H1 (cell line): ENCODE measurements at regions not wholly inside any gene's neighbourhood (a gene's known extent, or its start where the extent isn't known, plus 50 kb on each side); places are given as distances from the start of the nearest gene placed in this dataset.

ENCODE experiments used
- CTCF ChIA-PET: fragments of 300-600 bp; sonication (Branson Sonifier 250); formaldehyde crosslinking; loops from one replicate; lab custom pipeline; 2021; ENCODE audit not compliant: partially characterized antibody; lab: Charles Lee
- POLR2A ChIA-PET: fragments of 300-600 bp; sonication (Branson Sonifier 250); formaldehyde crosslinking; loops from one replicate; lab custom pipeline; 2021; ENCODE audit warnings: inconsistent platforms; ENCODE audit not compliant: partially characterized antibody; lab: Charles Lee
- DNase-seq, 2 experiments: peaks; one replicate each; pipeline versions ENCODE4 v3.0.0 to v3.0.0-alpha.2; 2010 to 2022; ENCODE audit warnings: low spot score in 2 of 2, low read depth in 1 of 2, mixed read lengths in 1 of 2
- FAIRE-seq: peaks from 2 replicates; lab custom pipeline; 2011; peaks lifted over from hg19 to GRCh38; lab: Jason Lieb, UNC
- H2AFZ ChIP-seq: 2 replicates; pipeline ENCODE4 v1.8.1; 2012; ENCODE audit warnings: low read length, inconsistent platforms
- H2AK5ac ChIP-seq: 2 replicates; pipeline ENCODE4 v1.6.1; 2013; ENCODE audit warnings: low read depth, low read length
- H2BK120ac ChIP-seq: replicated peaks from 2 replicates; pipeline ENCODE3; 2013; ENCODE audit warnings: low read depth, low read length, inconsistent platforms
- H2BK12ac ChIP-seq: 2 replicates; pipeline ENCODE4 v1.6.1; 2013; ENCODE audit warnings: low read depth, low read length
- H2BK15ac ChIP-seq: 2 replicates; pipeline ENCODE4 v1.6.1; 2013; ENCODE audit warnings: low read length
- H2BK20ac ChIP-seq: 2 replicates; pipeline ENCODE4 v1.6.1; 2013; ENCODE audit warnings: low read length
- H2BK5ac ChIP-seq: 2 replicates; pipeline ENCODE4 v1.6.1; 2013; ENCODE audit warnings: low read depth, low read length
- H3K14ac ChIP-seq: 2 replicates; pipeline ENCODE4 v1.6.1; 2013; ENCODE audit warnings: inconsistent platforms; ENCODE audit not compliant: insufficient read length
- H3K18ac ChIP-seq: 2 replicates; pipeline ENCODE4 v1.6.1; 2013; ENCODE audit warnings: low read length; ENCODE audit errors: extremely low read depth
- H3K23ac ChIP-seq: 2 replicates; pipeline ENCODE4 v1.6.1; 2013; ENCODE audit warnings: inconsistent platforms; ENCODE audit not compliant: insufficient read length
- H3K23me2 ChIP-seq: 2 replicates; pipeline ENCODE4 v1.6.1; 2013; ENCODE audit warnings: low read depth, low read length
- H3K27ac ChIP-seq: 2 replicates; pipeline ENCODE4 v1.6.1; 2011; ENCODE audit warnings: low read depth, low read length, inconsistent platforms
- H3K27me3 ChIP-seq, 4 experiments: replicated peaks in 1 of 4; 1 replicate in 1 of 4; 2 replicates in 3 of 4; pipeline versions ENCODE4 v1.6.1 to v1.8.1; 2011 to 2013; ENCODE audit warnings: low read length in 3 of 4, mild to moderate bottlenecking in 3 of 4, inconsistent platforms in 2 of 4, mixed read lengths in 2 of 4, moderate library complexity in 1 of 4; ENCODE audit not compliant: control insufficient read depth in 3 of 4, insufficient read depth in 3 of 4; ENCODE audit errors: extremely low read depth in 1 of 4
- H3K36me3 ChIP-seq, 4 experiments: 2 replicates each; pipeline versions ENCODE4 v1.6.1 to v1.8.1; 2011 to 2013; ENCODE audit warnings: mild to moderate bottlenecking in 4 of 4, low read length in 3 of 4, moderate library complexity in 2 of 4, control low read depth in 1 of 4, inconsistent platforms in 1 of 4; ENCODE audit not compliant: insufficient read depth in 4 of 4, control insufficient read depth in 2 of 4
- H3K4ac ChIP-seq: replicated peaks from 2 replicates; pipeline ENCODE3; 2013; ENCODE audit warnings: low read length, low read depth, mixed read lengths, inconsistent platforms; ENCODE audit not compliant: insufficient read length
- H3K4me1 ChIP-seq, 4 experiments: replicated peaks in 1 of 4; 1 replicate in 1 of 4; 2 replicates in 3 of 4; pipeline versions ENCODE4 v1.6.1 to v1.8.1; 2011 to 2013; ENCODE audit warnings: low read length in 3 of 4, inconsistent platforms in 2 of 4, mixed read lengths in 1 of 4; ENCODE audit not compliant: insufficient read depth in 4 of 4, control insufficient read depth in 3 of 4
- H3K4me2 ChIP-seq, 2 experiments: 2 replicates each; pipeline versions ENCODE4 v1.6.1 to v1.8.1; 2011 to 2013; ENCODE audit warnings: low read depth in 2 of 2, low read length in 2 of 2, control low read depth in 1 of 2, inconsistent platforms in 1 of 2, mild to moderate bottlenecking in 1 of 2; ENCODE audit not compliant: insufficient read depth in 1 of 2
- H3K4me3 ChIP-seq, 4 experiments: fragments of 200-600, 300-600 bp in 1 of 4; sonication (generic), shearing (Covaris generic), sonication (Bioruptor Twin) in 1 of 4; 2 replicates each; pipeline versions ENCODE4 v1.5.1 to v1.8.1; 2011 to 2016; ENCODE audit warnings: low read length in 4 of 4, low read depth in 3 of 4, control low read depth in 2 of 4, inconsistent platforms in 2 of 4, mild to moderate bottlenecking in 2 of 4, mixed read lengths in 1 of 4, moderate library complexity in 1 of 4; ENCODE audit not compliant: insufficient read depth in 2 of 4; ENCODE audit errors: extremely low read depth in 1 of 4
- H3K56ac ChIP-seq: replicated peaks from 2 replicates; pipeline ENCODE3; 2013; ENCODE audit warnings: low read depth, mild to moderate bottlenecking, mixed read lengths, low read length, inconsistent platforms; ENCODE audit not compliant: insufficient read length
- H3K79me1 ChIP-seq: 2 replicates; pipeline ENCODE4 v1.6.1; 2013; ENCODE audit warnings: low read depth, low read length, control low read depth
- H3K79me2 ChIP-seq, 2 experiments: 2 replicates each; pipeline versions ENCODE4 v1.6.1 to v1.8.1; 2012 to 2013; ENCODE audit warnings: low read length in 2 of 2, mild to moderate bottlenecking in 2 of 2, inconsistent platforms in 1 of 2; ENCODE audit not compliant: insufficient read depth in 2 of 2, control insufficient read depth in 1 of 2
- H3K9ac ChIP-seq, 4 experiments: replicated peaks in 1 of 4; 1 replicate in 1 of 4; 2 replicates in 3 of 4; pipeline versions ENCODE4 v1.6.1 to v1.8.1; 2011 to 2013; ENCODE audit warnings: low read depth in 3 of 4, low read length in 3 of 4, control low read depth in 2 of 4, mild to moderate bottlenecking in 2 of 4, moderate library complexity in 2 of 4, inconsistent platforms in 1 of 4; ENCODE audit errors: extremely low read depth in 1 of 4
- H3K9me3 ChIP-seq, 2 experiments: 2 replicates each; pipeline versions ENCODE4 v1.6.1 to v1.8.1; 2012 to 2013; ENCODE audit warnings: mild to moderate bottlenecking in 2 of 2, moderate library complexity in 2 of 2, control low read depth in 1 of 2, inconsistent platforms in 1 of 2, low read depth in 1 of 2, low read length in 1 of 2, mixed read lengths in 1 of 2; ENCODE audit not compliant: insufficient read depth in 2 of 2
- H4K20me1 ChIP-seq, 2 experiments: replicated peaks in 1 of 2; 2 replicates each; pipeline versions ENCODE3 to v1.8.1; 2011 to 2013; ENCODE audit warnings: inconsistent platforms in 2 of 2, low read length in 2 of 2, mild to moderate bottlenecking in 1 of 2; ENCODE audit not compliant: insufficient read depth in 2 of 2, control insufficient read depth in 1 of 2
- H4K5ac ChIP-seq: 2 replicates; pipeline ENCODE4 v1.6.1; 2013; ENCODE audit warnings: low read length, low read depth, mixed read lengths, inconsistent platforms; ENCODE audit not compliant: insufficient read length
- H4K8ac ChIP-seq: 2 replicates; pipeline ENCODE4 v1.8.0; 2013; ENCODE audit warnings: mild to moderate bottlenecking, moderate library complexity, low read length, inconsistent platforms; ENCODE audit not compliant: insufficient read depth; ENCODE audit errors: extremely low read depth
- H4K91ac ChIP-seq: replicated peaks from 2 replicates; pipeline ENCODE3; 2013; ENCODE audit warnings: low read length, mixed read lengths, inconsistent platforms; ENCODE audit not compliant: insufficient read length
- ASH2L ChIP-seq: fragments of 200-600, 300-600 bp; sonication (generic); IDR thresholded peaks from one replicate; pipeline ENCODE4 v1.7.1; 2017; ENCODE audit warnings: low read length
- CTCF ChIP-seq, 3 experiments: IDR thresholded peaks; 1 replicate in 2 of 3; 2 replicates in 1 of 3; pipeline versions ENCODE4 v1.5.1 to v1.6.1; 2011; ENCODE audit warnings: low read length in 3 of 3, mild to moderate bottlenecking in 3 of 3, inconsistent platforms in 2 of 3, low read depth in 1 of 3, moderate library complexity in 1 of 3; ENCODE audit not compliant: insufficient read depth in 1 of 3; ENCODE audit errors: control extremely low read depth in 1 of 3
- JUN ChIP-seq: IDR thresholded peaks from 2 replicates; pipeline ENCODE4 v1.6.1; 2011; ENCODE audit warnings: low read depth, mild to moderate bottlenecking, improper control_type of control experiment, low read length
- POLR2AphosphoS5 ChIP-seq: IDR thresholded peaks from 2 replicates; pipeline ENCODE4 v1.6.1; 2011; ENCODE audit warnings: low read depth, low read length
- SAP30 ChIP-seq: fragments of 300-600 bp; sonication (generic); IDR thresholded peaks from 2 replicates; pipeline ENCODE4 v1.7.1; 2012; ENCODE audit warnings: low read length, moderate library complexity, mild to moderate bottlenecking, inconsistent platforms; ENCODE audit not compliant: insufficient read depth, insufficient replicate concordance
- SP1 ChIP-seq: IDR thresholded peaks from 2 replicates; pipeline ENCODE4 v1.6.1; 2011; ENCODE audit warnings: low read depth, low read length
- TCF12 ChIP-seq: IDR thresholded peaks from 2 replicates; pipeline ENCODE4 v1.6.1; 2011; ENCODE audit warnings: low read depth, mild to moderate bottlenecking, low read length
- WGBS, 2 experiments: shearing (Covaris generic) in 1 of 2; methylation state at CpG; one replicate each; pipeline versions ENCODE4 v1.1.6 to v1.1.7; 2013 to 2015; ENCODE audit warnings: low lambda C conversion rate in 2 of 2, mixed read lengths in 2 of 2, inconsistent platforms in 1 of 2, low coverage in 1 of 2, missing lambda C conversion rate in 1 of 2; ENCODE audit not compliant: insufficient replicate concordance in 2 of 2, insufficient coverage in 1 of 2, insufficient read length in 1 of 2; ENCODE audit errors: extremely low coverage in 1 of 2, missing lambda C conversion rate in 1 of 2; 5-methylcytosine and 5-hydroxymethylcytosine counted together

DNA sequence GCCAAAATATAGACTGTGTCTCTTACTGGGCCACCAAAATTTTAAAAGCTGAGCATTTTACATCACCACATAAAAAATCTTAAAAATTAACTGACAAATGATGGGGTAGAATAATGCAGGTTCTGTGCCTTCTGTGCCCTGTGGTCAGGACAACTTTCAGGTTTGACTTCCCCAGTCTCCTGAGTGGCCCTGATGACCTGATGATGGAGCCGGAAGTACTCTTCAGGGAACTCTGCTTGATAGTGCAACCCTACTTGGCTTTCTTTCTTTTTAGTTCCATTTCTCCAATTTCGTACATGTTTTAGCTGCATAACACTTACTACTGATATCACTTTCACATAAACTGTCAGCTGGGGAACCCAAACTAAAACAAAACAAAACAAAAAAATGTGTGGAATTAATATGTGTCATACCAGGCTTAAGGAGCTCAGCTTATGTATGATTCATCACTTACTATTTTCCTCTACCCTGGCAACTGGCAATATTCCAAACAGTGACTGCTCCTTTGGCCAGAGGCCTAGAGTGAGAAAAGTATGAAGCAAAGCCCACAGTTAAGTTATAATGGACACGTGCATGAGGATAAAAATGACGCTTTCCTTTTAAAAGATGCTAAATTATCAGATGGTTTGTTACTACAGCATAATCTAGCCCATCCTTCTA, 194.3 kb downstream of the BCHE start:
- Histone ChIP-seq H4K91ac (no peak overlapping the region), H3K27me3 (peaks cover 0 to 1% (median 0%) of the 10 kb centered on the region in 4 experiments; a peak in 1 of 7 replicates), H3K9me3 (no peaks in the 10 kb centered on the region), H2BK120ac (no peak overlapping the region), H3K18ac (no peak overlapping the region), H3K4me3 (no peak overlapping the region), H3K4me2 (no peak overlapping the region), H4K5ac (no peak overlapping the region), H3K14ac (no peak overlapping the region), H3K36me3 (no peaks in the 10 kb centered on the region), H3K23ac (no peak overlapping the region), H3K27ac (no peak overlapping the region), H3K79me2 (no peaks in the 10 kb centered on the region), H2BK5ac (no peak overlapping the region), H4K20me1 (no peaks in the 10 kb centered on the region), H3K4me1 (no peaks in the 10 kb centered on the region), H3K23me2 (no peaks in the 10 kb centered on the region), H2BK12ac (no peak overlapping the region), H4K8ac (no peak overlapping the region), H3K79me1 (no peaks in the 10 kb centered on the region), H3K9ac (no peak overlapping the region), H3K4ac (no peak overlapping the region), H2BK15ac (no peak overlapping the region), H2BK20ac (no peak overlapping the region), H2AK5ac (no peak overlapping the region), H2AFZ (no peak overlapping the region; the same call in 1 of the 2 replicates), H3K56ac (no peak overlapping the region)
- FAIRE-seq (no peak), DNase-seq (no peak)
- WGBS, 2 experiments, result 93% methylated on average over 4 of the region's 4 CpGs; no CpG with 5 or more reads in 1 of the 2 experiments
- TF ChIP-seq POLR2AphosphoS5 (no peak), SAP30 (no peak), ASH2L (no peak), TCF12 (no peak), CTCF (IDR thresholded peaks at IDR 0.05; ENCODE audit: control extremely low read depth in 1 of 3, insufficient read depth in 1 of 3, low read depth in 1 of 3, low read length in 3 of 3) (no peak), SP1 (no peak), JUN (no peak)
- POLR2A ChIA-PET, result no interaction called here
- CTCF ChIA-PET, result interaction anchor here (0.7 kb wide), 1 partner anchor 17 kb away, joined by 6 read pairs; no protein-coding TSS in a partner anchor
